ENCODE measurements at regions not wholly inside any gene's neighbourhood (a gene's known extent, or its start where the extent isn't known, plus 50 kb on each side); places are given as distances from the start of the nearest gene placed in this dataset.

DNA sequence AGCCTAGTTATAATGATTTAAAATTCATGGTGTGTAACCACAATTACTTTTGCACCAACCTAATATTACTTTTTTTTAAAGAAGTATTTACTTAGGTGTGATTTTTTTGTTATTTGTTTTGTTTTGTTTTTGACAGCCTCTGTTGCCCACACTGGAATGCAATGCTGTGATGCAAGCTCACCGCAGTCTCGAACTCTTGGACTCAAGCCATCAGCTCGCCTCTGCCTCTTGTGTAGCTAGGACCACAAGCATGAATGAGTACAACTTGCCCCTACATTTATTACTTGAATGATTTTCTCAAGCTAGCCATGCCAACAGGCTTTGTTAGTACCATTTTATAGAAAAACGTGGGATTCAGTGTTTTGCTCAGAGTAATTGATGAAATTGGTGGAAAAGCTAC, 488.8 kb upstream of the CPEB2 start:
- H3K27ac ChIP-seq (ENCODE audit: low read length), result no peak overlapping the region
- H3K9me3 ChIP-seq (ENCODE audit: insufficient read depth, low read depth, low read length), result no peaks in the 10 kb centered on the region
- H3K4me1 ChIP-seq (ENCODE audit: insufficient read depth, low read length), result no peaks in the 10 kb centered on the region
- no peak overlapping the region for H3K9ac ChIP-seq (ENCODE audit: low read depth, low read length)
- no peaks in the 10 kb centered on the region for H3K36me3 ChIP-seq (ENCODE audit: insufficient read depth, low read depth, low read length)
- H3K27me3 ChIP-seq (ENCODE audit: insufficient read depth, low read length), result no peaks in the 10 kb centered on the region
- no peak overlapping the region for H3K4me3 ChIP-seq (ENCODE audit: low read length)

DNA sequence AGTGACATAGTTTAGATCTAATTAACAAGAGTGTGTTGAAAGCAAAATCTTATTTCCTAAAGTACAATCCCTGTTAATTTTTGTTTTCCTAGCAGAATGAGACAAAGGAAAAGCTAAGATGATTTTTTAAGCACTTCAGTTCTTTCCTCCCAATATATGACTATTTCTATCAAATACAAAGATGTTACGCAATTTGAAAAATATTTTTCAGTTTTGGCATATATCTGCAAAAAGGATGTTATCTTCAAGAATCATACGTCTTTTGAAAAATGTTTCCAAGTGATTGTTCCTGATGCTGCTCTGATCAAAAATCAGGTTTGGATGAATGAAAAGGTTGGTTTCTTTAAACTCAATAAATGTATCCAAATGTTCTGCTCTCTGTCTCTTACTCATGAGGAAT, 486.7 kb upstream of the CPEB2 start:
- Histone ChIP-seq H3K4me3 (ENCODE audit: low read length) (no peak overlapping the region), H3K9ac (ENCODE audit: low read depth, low read length) (no peak overlapping the region), H3K9me3 (ENCODE audit: insufficient read depth, low read depth, low read length) (no peaks in the 10 kb centered on the region), H3K27me3 (ENCODE audit: insufficient read depth, low read length) (no peaks in the 10 kb centered on the region), H3K36me3 (ENCODE audit: insufficient read depth, low read depth, low read length) (no peaks in the 10 kb centered on the region), H3K4me1 (ENCODE audit: insufficient read depth, low read length) (no peaks in the 10 kb centered on the region), H3K27ac (ENCODE audit: low read length) (no peak overlapping the region)

DNA sequence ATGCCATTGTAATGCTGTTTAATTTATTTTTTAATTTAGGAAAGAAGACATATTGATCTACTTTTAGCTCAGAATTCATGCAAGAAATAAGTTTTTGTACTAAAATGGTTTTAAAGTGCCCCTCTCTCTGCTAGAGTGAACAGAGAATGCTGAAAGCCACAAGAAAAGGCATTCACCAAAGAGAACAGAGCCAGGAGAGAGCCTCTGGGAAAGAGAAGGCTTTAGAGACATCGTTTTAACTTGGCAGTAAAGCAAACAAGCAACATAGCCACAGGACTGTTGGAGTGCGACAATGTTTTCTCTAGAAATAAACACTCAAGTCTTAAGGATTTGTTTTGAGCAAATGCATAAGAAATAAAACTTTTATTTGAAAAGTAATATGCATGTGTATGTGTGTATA, 484.1 kb upstream of the CPEB2 start:
- H3K4me3 ChIP-seq (ENCODE audit: low read length), result no peak overlapping the region
- H3K4me1 ChIP-seq (ENCODE audit: insufficient read depth, low read length), result no peaks in the 10 kb centered on the region
- no peaks in the 10 kb centered on the region for H3K36me3 ChIP-seq (ENCODE audit: insufficient read depth, low read depth, low read length)
- H3K27ac ChIP-seq (ENCODE audit: low read length), result no peak overlapping the region
- H3K9me3 ChIP-seq (ENCODE audit: insufficient read depth, low read depth, low read length), result peaks cover 5% of the 10 kb centered on the region
- H3K27me3 ChIP-seq (ENCODE audit: insufficient read depth, low read length), result no peaks in the 10 kb centered on the region
- H3K9ac ChIP-seq (ENCODE audit: low read depth, low read length), result no peak overlapping the region

DNA sequence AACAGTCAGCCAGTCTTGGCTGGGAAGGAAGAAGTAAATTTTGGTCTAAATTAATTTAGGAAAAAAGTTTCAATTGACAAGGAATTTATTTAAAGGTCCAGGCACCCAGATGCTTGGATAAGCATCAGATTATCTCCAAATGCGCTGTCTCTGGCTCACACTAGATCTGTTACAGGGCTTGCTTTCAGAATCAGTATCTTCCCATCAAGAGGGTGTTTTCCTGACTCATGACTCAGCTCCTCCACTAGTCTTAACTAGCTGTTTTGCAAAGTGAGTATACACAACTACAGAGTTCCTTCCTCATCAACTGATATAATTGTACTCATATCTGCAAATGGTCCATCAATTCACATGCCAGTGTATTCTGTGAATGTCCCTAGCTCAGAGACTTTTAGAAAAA, 482.1 kb upstream of the CPEB2 start:
- Histone ChIP-seq H3K27ac (ENCODE audit: low read length) (no peak overlapping the region), H3K4me3 (ENCODE audit: low read length) (no peak overlapping the region), H3K9ac (ENCODE audit: low read depth, low read length) (no peak overlapping the region), H3K9me3 (ENCODE audit: insufficient read depth, low read depth, low read length) (peaks cover 5% of the 10 kb centered on the region), H3K27me3 (ENCODE audit: insufficient read depth, low read length) (no peaks in the 10 kb centered on the region), H3K4me1 (ENCODE audit: insufficient read depth, low read length) (no peaks in the 10 kb centered on the region), H3K36me3 (ENCODE audit: insufficient read depth, low read depth, low read length) (no peaks in the 10 kb centered on the region)

DNA sequence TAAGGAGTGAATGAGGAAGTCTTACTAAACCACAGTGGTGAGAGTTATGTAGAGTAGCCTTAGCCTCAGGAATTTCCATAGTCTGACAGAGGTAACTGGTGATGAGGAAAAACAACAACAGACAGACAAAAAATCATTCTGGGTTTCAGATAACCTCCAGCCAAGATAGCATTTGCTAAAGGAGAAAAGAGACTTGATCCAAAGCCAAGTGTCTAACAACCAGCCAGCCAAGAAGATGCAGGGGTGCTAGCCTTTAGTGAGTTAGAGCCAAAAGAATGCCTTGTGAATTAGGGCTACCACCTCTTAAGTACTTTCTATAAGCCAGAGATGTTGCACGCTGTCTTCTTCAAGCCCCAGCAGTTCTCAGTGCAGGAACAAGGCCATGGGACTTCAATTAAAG, 478.0 kb upstream of the CPEB2 start:
- Histone ChIP-seq H3K4me3 (ENCODE audit: low read length) (no peak overlapping the region), H3K9me3 (ENCODE audit: insufficient read depth, low read depth, low read length) (peaks cover 5% of the 10 kb centered on the region), H3K27ac (ENCODE audit: low read length) (no peak overlapping the region), H3K4me1 (ENCODE audit: insufficient read depth, low read length) (peaks cover 9% of the 10 kb centered on the region; the same call in 1 of the 2 replicates), H3K27me3 (ENCODE audit: insufficient read depth, low read length) (no peaks in the 10 kb centered on the region), H3K36me3 (ENCODE audit: insufficient read depth, low read depth, low read length) (no peaks in the 10 kb centered on the region), H3K9ac (ENCODE audit: low read depth, low read length) (no peak overlapping the region)

DNA sequence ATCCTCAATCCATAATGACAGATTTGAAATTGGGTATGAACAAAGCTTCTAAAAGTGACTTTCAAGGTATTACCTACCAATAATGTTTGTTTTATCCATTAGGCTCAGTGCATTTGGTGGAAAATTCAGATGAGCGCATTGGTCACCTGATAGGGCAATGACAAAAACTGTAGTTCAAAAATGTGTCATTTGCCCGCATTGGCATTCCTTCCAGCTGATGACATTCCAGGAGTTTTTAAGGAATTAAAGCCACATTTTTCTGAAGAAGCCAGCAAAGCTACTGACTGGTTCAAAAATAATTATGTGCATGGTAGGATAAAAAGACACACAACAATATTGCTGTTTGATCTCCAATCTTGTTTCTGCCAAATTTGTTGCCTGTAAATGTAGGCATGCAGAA, 473.4 kb upstream of the CPEB2 start:
- Histone ChIP-seq H3K36me3 (ENCODE audit: insufficient read depth, low read depth, low read length) (no peaks in the 10 kb centered on the region), H3K9ac (ENCODE audit: low read depth, low read length) (no peak overlapping the region), H3K9me3 (ENCODE audit: insufficient read depth, low read depth, low read length) (no peaks in the 10 kb centered on the region), H3K4me1 (ENCODE audit: insufficient read depth, low read length) (peaks cover 16% of the 10 kb centered on the region; the same call in 1 of the 2 replicates), H3K27me3 (ENCODE audit: insufficient read depth, low read length) (no peaks in the 10 kb centered on the region), H3K4me3 (ENCODE audit: low read length) (no peak overlapping the region), H3K27ac (ENCODE audit: low read length) (no peak overlapping the region)

DNA sequence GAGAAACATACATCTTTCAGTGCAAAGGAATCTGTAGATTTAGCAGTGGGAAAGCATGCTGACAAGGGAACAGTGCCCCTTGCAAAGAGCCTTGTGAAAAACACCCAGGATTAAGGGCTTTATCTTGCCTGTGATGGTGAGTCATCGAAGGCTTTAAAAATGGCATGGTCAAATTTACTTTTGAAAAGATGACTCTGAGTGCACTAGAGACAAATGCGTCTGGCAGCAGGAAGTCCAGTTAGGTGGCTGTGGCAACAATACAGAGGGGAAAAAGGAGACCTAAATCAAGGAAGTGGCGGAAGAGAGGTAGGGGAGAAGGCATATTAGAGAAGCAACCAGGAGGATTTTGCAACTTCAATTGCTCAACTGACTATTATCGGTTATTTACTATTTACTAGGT, 472.6 kb upstream of the CPEB2 start:
- H3K4me1 ChIP-seq (ENCODE audit: insufficient read depth, low read length), result peaks cover 16% of the 10 kb centered on the region; the same call in 1 of the 2 replicates
- no peaks in the 10 kb centered on the region for H3K9me3 ChIP-seq (ENCODE audit: insufficient read depth, low read depth, low read length)
- no peak overlapping the region for H3K9ac ChIP-seq (ENCODE audit: low read depth, low read length)
- H3K4me3 ChIP-seq (ENCODE audit: low read length), result peak overlapping the region; percentile 13; the same call in 1 of the 2 replicates
- H3K27me3 ChIP-seq (ENCODE audit: insufficient read depth, low read length), result no peaks in the 10 kb centered on the region
- H3K36me3 ChIP-seq (ENCODE audit: insufficient read depth, low read depth, low read length), result no peaks in the 10 kb centered on the region
- no peak overlapping the region for H3K27ac ChIP-seq (ENCODE audit: low read length)

DNA sequence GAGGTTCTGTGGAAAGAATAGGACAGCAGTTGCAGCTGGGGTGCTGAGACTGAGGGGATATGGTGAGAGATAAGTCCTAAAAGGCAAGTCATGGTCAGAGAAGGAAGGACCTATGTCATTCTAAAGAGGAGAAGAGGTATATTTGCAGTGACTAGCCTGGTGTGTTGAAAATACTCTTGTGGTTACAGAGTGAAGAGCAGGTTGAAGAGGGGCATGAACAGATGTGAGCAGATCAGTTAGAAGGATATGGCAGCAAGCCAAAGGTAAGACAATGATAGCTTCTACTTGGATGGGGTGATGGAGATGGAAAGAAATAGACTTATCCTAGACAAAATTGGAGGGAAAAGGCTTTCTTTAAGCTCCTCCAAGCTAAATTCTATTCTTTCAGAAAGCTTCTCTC, 469.8 kb upstream of the CPEB2 start:
- H3K9me3 ChIP-seq (ENCODE audit: insufficient read depth, low read depth, low read length), result no peaks in the 10 kb centered on the region
- no peak overlapping the region for H3K27ac ChIP-seq (ENCODE audit: low read length)
- H3K36me3 ChIP-seq (ENCODE audit: insufficient read depth, low read depth, low read length), result no peaks in the 10 kb centered on the region
- H3K4me3 ChIP-seq (ENCODE audit: low read length), result no peak overlapping the region
- H3K4me1 ChIP-seq (ENCODE audit: insufficient read depth, low read length), result peaks cover 16% of the 10 kb centered on the region; the same call in 1 of the 2 replicates
- no peaks in the 10 kb centered on the region for H3K27me3 ChIP-seq (ENCODE audit: insufficient read depth, low read length)
- no peak overlapping the region for H3K9ac ChIP-seq (ENCODE audit: low read depth, low read length)

DNA sequence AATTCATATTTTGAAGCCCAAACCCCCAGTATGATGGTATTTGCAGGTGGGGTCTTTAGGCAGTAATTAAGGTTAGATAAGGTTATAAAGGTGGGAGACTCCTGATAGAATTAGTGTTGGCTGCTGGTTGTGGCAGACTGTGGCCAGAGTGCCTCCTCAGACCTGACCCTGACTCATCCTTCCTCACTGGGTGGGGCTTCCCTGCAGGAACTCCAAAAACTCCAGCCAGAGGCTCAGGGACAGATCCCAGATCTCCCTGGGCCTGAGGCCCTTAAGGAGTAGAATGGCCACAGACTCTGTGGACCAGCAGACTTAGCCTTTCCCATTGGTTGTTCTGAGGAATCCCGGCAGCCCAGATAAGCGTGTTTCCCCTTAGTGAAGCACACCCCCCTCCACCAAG, 463.0 kb upstream of the CPEB2 start:
- H3K9me3 ChIP-seq (ENCODE audit: insufficient read depth, low read depth, low read length), result no peaks in the 10 kb centered on the region
- no peak overlapping the region for H3K27ac ChIP-seq (ENCODE audit: low read length)

DNA sequence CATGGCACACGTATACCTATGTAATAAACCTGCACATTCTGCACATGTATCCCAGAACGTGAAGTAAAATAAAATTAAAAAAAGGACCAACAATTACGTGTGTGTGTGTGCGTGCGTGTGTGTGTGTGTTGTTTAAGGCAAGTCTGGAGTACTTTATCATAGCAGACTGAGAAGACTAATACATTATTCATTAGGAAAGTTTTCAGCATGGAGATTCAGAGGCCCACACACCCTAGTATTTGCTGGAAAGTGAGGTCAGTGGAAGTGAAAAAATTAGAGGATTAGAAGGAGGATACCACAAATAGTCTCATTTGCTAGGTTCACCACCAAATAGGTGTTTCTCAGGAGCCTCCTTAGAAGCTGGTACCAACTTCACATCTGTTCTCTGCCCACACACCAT, 457.1 kb upstream of the CPEB2 start:
- H3K4me3 ChIP-seq (ENCODE audit: low read length), result no peak overlapping the region
- no peak overlapping the region for H3K27ac ChIP-seq (ENCODE audit: low read length)
- no peaks in the 10 kb centered on the region for H3K9me3 ChIP-seq (ENCODE audit: insufficient read depth, low read depth, low read length)

More for the DNA sequence above, 463.0 kb upstream of the CPEB2 start:
- Histone ChIP-seq H3K27me3 (ENCODE audit: insufficient read depth, low read length) (no peaks in the 10 kb centered on the region), H3K36me3 (ENCODE audit: insufficient read depth, low read depth, low read length) (no peaks in the 10 kb centered on the region), H3K9ac (ENCODE audit: low read depth, low read length) (no peak overlapping the region), H3K4me1 (ENCODE audit: insufficient read depth, low read length) (no peaks in the 10 kb centered on the region), H3K4me3 (ENCODE audit: low read length) (no peak overlapping the region)

DNA sequence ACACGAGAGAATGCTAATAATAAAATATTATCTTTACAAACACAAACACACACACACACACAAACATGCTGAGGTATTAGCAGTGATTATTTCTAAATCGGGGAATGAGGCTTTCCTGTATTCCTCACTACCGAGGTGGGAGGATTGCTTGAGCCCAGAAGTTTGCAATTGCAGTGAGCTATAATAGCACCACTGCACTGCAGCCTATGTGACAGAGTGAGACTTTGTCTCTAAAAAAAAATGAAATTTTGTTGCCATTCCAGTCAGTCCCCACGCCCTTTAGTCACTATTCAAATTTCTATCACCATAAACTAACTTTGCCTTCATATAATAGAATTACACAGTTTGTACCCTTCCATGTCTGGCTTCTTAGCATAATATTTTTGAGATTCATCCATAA, 456.5 kb upstream of the CPEB2 start:
- no peaks in the 10 kb centered on the region for H3K4me1 ChIP-seq (ENCODE audit: insufficient read depth, low read length)
- H3K27me3 ChIP-seq (ENCODE audit: insufficient read depth, low read length), result no peaks in the 10 kb centered on the region
- no peak overlapping the region for H3K27ac ChIP-seq (ENCODE audit: low read length)
- no peaks in the 10 kb centered on the region for H3K9me3 ChIP-seq (ENCODE audit: insufficient read depth, low read depth, low read length)
- H3K9ac ChIP-seq (ENCODE audit: low read depth, low read length), result no peak overlapping the region
- H3K36me3 ChIP-seq (ENCODE audit: insufficient read depth, low read depth, low read length), result no peaks in the 10 kb centered on the region
- H3K4me3 ChIP-seq (ENCODE audit: low read length), result no peak overlapping the region

More for the DNA sequence above, 457.1 kb upstream of the CPEB2 start:
- Histone ChIP-seq H3K4me1 (ENCODE audit: insufficient read depth, low read length) (no peaks in the 10 kb centered on the region), H3K9ac (ENCODE audit: low read depth, low read length) (no peak overlapping the region), H3K27me3 (ENCODE audit: insufficient read depth, low read length) (no peaks in the 10 kb centered on the region), H3K36me3 (ENCODE audit: insufficient read depth, low read depth, low read length) (no peaks in the 10 kb centered on the region)

DNA sequence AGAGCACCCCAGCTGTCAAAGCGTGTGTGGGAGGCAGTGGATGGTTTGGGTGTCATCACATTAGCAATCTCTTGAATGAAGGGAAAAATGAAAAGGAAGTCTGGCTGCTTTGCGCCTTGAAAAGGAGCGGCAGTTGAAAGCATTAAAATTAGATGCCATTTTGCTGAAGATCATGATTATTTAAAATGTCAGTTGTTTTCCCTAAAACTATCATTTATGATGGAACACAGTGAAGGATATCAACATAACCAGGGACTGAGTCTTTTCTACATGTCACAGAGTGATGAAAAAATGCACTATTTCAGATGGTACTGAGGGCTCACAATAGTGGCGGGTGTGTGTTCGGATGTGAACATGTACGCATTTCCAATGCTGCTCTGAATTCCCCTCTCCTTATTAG, 450.2 kb upstream of the CPEB2 start:
- no peak overlapping the region for H3K9ac ChIP-seq (ENCODE audit: low read depth, low read length)
- no peak overlapping the region for H3K27ac ChIP-seq (ENCODE audit: low read length)
- no peak overlapping the region for H3K4me3 ChIP-seq (ENCODE audit: low read length)
- H3K27me3 ChIP-seq (ENCODE audit: insufficient read depth, low read length), result no peaks in the 10 kb centered on the region
- H3K36me3 ChIP-seq (ENCODE audit: insufficient read depth, low read depth, low read length), result no peaks in the 10 kb centered on the region
- no peaks in the 10 kb centered on the region for H3K4me1 ChIP-seq (ENCODE audit: insufficient read depth, low read length)
- H3K9me3 ChIP-seq (ENCODE audit: insufficient read depth, low read depth, low read length), result no peaks in the 10 kb centered on the region

DNA sequence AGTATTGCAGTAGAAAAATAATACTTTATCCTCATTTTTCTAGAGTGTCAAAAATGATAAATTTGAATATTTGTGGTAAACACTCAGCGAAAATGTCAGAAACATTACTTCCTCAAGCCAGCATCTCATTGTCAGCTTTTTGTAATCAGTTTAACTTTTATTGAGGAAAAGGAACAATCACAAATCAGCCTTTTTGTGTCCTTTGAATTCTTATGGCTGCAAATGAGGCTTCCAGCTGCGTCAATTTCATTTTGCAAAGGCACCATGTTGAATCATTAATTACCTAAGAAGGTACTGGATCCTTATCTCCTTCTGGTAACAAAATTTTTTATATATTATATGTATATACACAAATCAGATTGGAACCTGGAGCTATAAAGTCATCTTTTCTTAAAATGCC, 442.6 kb upstream of the CPEB2 start:
- Histone ChIP-seq H3K9ac (ENCODE audit: low read depth, low read length) (no peak overlapping the region), H3K4me1 (ENCODE audit: insufficient read depth, low read length) (no peaks in the 10 kb centered on the region), H3K27ac (ENCODE audit: low read length) (no peak overlapping the region), H3K36me3 (ENCODE audit: insufficient read depth, low read depth, low read length) (no peaks in the 10 kb centered on the region), H3K4me3 (ENCODE audit: low read length) (no peak overlapping the region), H3K27me3 (ENCODE audit: insufficient read depth, low read length) (no peaks in the 10 kb centered on the region), H3K9me3 (ENCODE audit: insufficient read depth, low read depth, low read length) (no peaks in the 10 kb centered on the region)
